Endothelial cell of umbilical vein (primary cell): ENCODE measurements at regions not wholly inside any gene's neighbourhood (a gene's known extent, or its start where the extent isn't known, plus 50 kb on each side); places are given as distances from the start of the nearest gene placed in this dataset.

Experiments used
- BruUV-seq: library from RNA; stranded (reverse); fragments of 400-500 nt; replicated peaks from 2 replicates; lab custom pipeline; 2021; lab: Mats Ljungman, UMichigan
- CTCF ChIA-PET: fragments of 300-600, 350-600 bp; sonication (Branson Sonifier 250); formaldehyde crosslinking; loops from one replicate; lab custom pipeline; 2021; ENCODE audit warnings: antibody characterized with exemption, inconsistent platforms; lab: Charles Lee
- POLR2A ChIA-PET: fragments of 300-600, 350-600 bp; sonication (Branson Sonifier 250); formaldehyde crosslinking; loops from one replicate; lab custom pipeline; 2021; ENCODE audit warnings: antibody characterized with exemption, inconsistent platforms; lab: Charles Lee
- DNase-seq: peaks from one replicate; pipeline ENCODE4 v3.0.0-alpha.2; 2011; ENCODE audit warnings: low read depth, low spot score
- FAIRE-seq: peaks from 2 replicates; lab custom pipeline; 2011; peaks lifted over from hg19 to GRCh38; lab: Jason Lieb, UNC
- H2AFZ ChIP-seq: 2 replicates; pipeline ENCODE4 v1.6.0; 2012; ENCODE audit warnings: low read depth, low read length, control low read depth, inconsistent platforms
- H3K27ac ChIP-seq: 2 replicates; pipeline ENCODE4 v1.5.1; 2011; ENCODE audit warnings: low read depth, mild to moderate bottlenecking, control low read depth, low read length, moderate library complexity; ENCODE audit not compliant: insufficient read depth
- H3K27me3 ChIP-seq, 2 experiments: 2 replicates each; pipeline versions ENCODE4 v1.6.0 to v1.6.1; 2011; ENCODE audit warnings: low read length in 2 of 2, mixed read lengths in 1 of 2; ENCODE audit not compliant: control insufficient read depth in 2 of 2, insufficient read depth in 2 of 2
- H3K36me3 ChIP-seq, 2 experiments: 2 replicates in 1 of 2; 3 replicates in 1 of 2; pipeline ENCODE4 v1.5.1; 2011; ENCODE audit warnings: low read length in 2 of 2, mild to moderate bottlenecking in 1 of 2, moderate library complexity in 1 of 2; ENCODE audit not compliant: control insufficient read depth in 2 of 2, insufficient read depth in 2 of 2; ENCODE audit errors: extremely low read depth in 1 of 2
- H3K4me1 ChIP-seq: 3 replicates; pipeline ENCODE4 v1.5.1; 2011; ENCODE audit warnings: mild to moderate bottlenecking, low read length; ENCODE audit not compliant: control insufficient read depth, insufficient read depth; ENCODE audit errors: extremely low read depth
- H3K4me2 ChIP-seq: 2 replicates; pipeline ENCODE4 v1.6.1; 2011; ENCODE audit warnings: low read length, control low read depth, mixed read lengths; ENCODE audit not compliant: insufficient read depth
- H3K4me3 ChIP-seq, 3 experiments: fragments of 200-600 bp in 1 of 3; sonication (generic), shearing (Covaris generic) in 1 of 3; replicated peaks in 1 of 3; 2 replicates each; pipeline ENCODE4 v1.5.1; 2011 to 2016; ENCODE audit warnings: control low read depth in 3 of 3, low read length in 3 of 3, mild to moderate bottlenecking in 2 of 3, inconsistent platforms in 1 of 3, low read depth in 1 of 3, moderate library complexity in 1 of 3; ENCODE audit not compliant: insufficient read depth in 1 of 3
- H3K79me2 ChIP-seq: 2 replicates; pipeline ENCODE4 v1.6.0; 2012; ENCODE audit warnings: low read length, inconsistent platforms; ENCODE audit not compliant: control insufficient read depth, insufficient read depth
- H3K9ac ChIP-seq: replicated peaks from 2 replicates; pipeline ENCODE3; 2011; ENCODE audit warnings: low read length, control low read depth; ENCODE audit not compliant: insufficient read depth; ENCODE audit errors: extremely low read depth
- H3K9me1 ChIP-seq: replicated peaks from 3 replicates; pipeline ENCODE4 v1.6.0; 2011; ENCODE audit warnings: mild to moderate bottlenecking, low read length; ENCODE audit not compliant: control insufficient read depth, insufficient read depth; ENCODE audit errors: extremely low read depth
- H3K9me3 ChIP-seq: replicated peaks from 2 replicates; pipeline ENCODE4 v1.5.1; 2012; ENCODE audit warnings: low read length, inconsistent platforms; ENCODE audit not compliant: control insufficient read depth, insufficient read depth
- H4K20me1 ChIP-seq: replicated peaks from 2 replicates; pipeline ENCODE3; 2011; ENCODE audit warnings: mild to moderate bottlenecking, low read length; ENCODE audit not compliant: control insufficient read depth, insufficient read depth; ENCODE audit errors: extremely low read depth
- EZH2 ChIP-seq: IDR thresholded peaks from 2 replicates; pipeline ENCODE4 v1.6.1; 2012; ENCODE audit warnings: borderline replicate concordance, low read depth, mild to moderate bottlenecking, moderate library complexity, low read length, inconsistent platforms; ENCODE audit not compliant: severe bottlenecking
- FOS ChIP-seq: IDR thresholded peaks from 2 replicates; pipeline ENCODE4 v1.6.1; 2011; ENCODE audit warnings: mild to moderate bottlenecking, low read length, moderate library complexity, borderline replicate concordance; ENCODE audit not compliant: insufficient read depth
- GATA2 ChIP-seq: IDR thresholded peaks from 2 replicates; pipeline ENCODE4 v1.7.0; 2011; ENCODE audit warnings: low read depth, mild to moderate bottlenecking, moderate library complexity, mixed read lengths, low read length; ENCODE audit not compliant: insufficient read length, insufficient read depth
- JUN ChIP-seq: IDR thresholded peaks from 2 replicates; pipeline ENCODE4 v1.6.1; 2011; ENCODE audit warnings: borderline replicate concordance, low read depth; ENCODE audit not compliant: insufficient read length, insufficient read depth
- MYC ChIP-seq: IDR thresholded peaks from one replicate; pipeline ENCODE4 v1.6.1; 2011; ENCODE audit warnings: mild to moderate bottlenecking, low read depth, low read length
- POLR2A ChIP-seq: IDR thresholded peaks from 2 replicates; pipeline ENCODE4 v1.6.1; 2012; ENCODE audit warnings: low read depth, mild to moderate bottlenecking, control low read depth, low read length
- POLR2AphosphoS5 ChIP-seq: IDR thresholded peaks from 2 replicates; pipeline ENCODE4 v1.6.1; 2012; ENCODE audit warnings: low read depth, mild to moderate bottlenecking, control low read depth, low read length, moderate library complexity; ENCODE audit not compliant: insufficient read depth
- dilution Hi-C: fragments of 300-500 bp; cut with MboI; formaldehyde crosslinking; loops from one replicate; pipeline ENCODE4 v1.15.0; 2019; ENCODE audit warnings: low sequenced_read_pairs; ENCODE audit not compliant: extremely low pct_ligation_motif_present
- intact Hi-C: fragments of 100-400 bp; cut with micrococcal nuclease; formaldehyde crosslinking; loops from one replicate; pipeline ENCODE4 v1.10.0; 2022
- TF ChIP-seq, protein P1 (sequence below), 2 donors: IDR thresholded peaks; 1 replicate in 1 of 2; 2 replicates in 1 of 2; pipeline ENCODE4 v1.5.1; 2011; ENCODE audit warnings: low read length in 2 of 2, mild to moderate bottlenecking in 2 of 2, moderate library complexity in 2 of 2, control low read depth in 1 of 2, inconsistent platforms in 1 of 2, low read depth in 1 of 2; ENCODE audit not compliant: insufficient read depth in 1 of 2; ENCODE audit errors: extremely low read depth in 1 of 2
- TF ChIP-seq, protein P2 (sequence below): IDR thresholded peaks from 2 replicates; pipeline ENCODE4 v1.6.1; 2011; ENCODE audit not compliant: insufficient read depth, insufficient read length

DNA sequence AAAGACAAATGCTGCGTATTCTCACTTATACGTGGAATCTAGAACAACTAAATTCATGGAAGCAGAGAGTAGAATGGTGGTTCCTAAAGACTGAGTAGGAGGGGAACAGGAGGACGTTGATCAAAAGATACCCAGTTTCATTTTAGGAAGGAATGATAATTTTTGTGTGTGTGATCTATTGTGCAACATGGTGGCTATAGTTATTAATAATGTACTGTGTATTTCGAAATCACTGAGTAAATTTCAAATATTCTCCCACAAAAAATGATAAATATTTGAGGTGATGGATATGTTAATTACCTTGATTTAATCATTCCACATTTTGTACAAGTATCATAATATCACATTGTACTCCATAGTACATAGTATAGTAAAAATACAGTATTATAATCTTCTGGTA lies 187.5 kb downstream of the MOXD1 start:
- Histone ChIP-seq H3K79me2 (no peaks in the 10 kb centered on the region), H4K20me1 (no peaks in the 10 kb centered on the region), H3K4me1 (peaks cover 5% of the 10 kb centered on the region), H3K27ac (no peak overlapping the region), H3K9me1 (no peaks in the 10 kb centered on the region), H3K27me3 (no peaks in the 10 kb centered on the region), H3K9me3 (no peaks in the 10 kb centered on the region), H3K4me2 (no peak overlapping the region), H3K4me3 (no peak overlapping the region), H2AFZ (no peak overlapping the region), H3K9ac (no peak overlapping the region), H3K36me3 (no peaks in the 10 kb centered on the region)
- ChIA-PET CTCF (interaction anchor here (1.8 kb wide), 1 partner anchor 11 kb away, joined by 3 read pairs; no protein-coding TSS in a partner anchor), POLR2A (no interaction called here)
- TF ChIP-seq JUN (no peak), POLR2A (no peak), GATA2 (no peak), EZH2 (no peak), POLR2AphosphoS5 (no peak), MYC (no peak), FOS (no peak)
- TF ChIP-seq, protein P1, sequence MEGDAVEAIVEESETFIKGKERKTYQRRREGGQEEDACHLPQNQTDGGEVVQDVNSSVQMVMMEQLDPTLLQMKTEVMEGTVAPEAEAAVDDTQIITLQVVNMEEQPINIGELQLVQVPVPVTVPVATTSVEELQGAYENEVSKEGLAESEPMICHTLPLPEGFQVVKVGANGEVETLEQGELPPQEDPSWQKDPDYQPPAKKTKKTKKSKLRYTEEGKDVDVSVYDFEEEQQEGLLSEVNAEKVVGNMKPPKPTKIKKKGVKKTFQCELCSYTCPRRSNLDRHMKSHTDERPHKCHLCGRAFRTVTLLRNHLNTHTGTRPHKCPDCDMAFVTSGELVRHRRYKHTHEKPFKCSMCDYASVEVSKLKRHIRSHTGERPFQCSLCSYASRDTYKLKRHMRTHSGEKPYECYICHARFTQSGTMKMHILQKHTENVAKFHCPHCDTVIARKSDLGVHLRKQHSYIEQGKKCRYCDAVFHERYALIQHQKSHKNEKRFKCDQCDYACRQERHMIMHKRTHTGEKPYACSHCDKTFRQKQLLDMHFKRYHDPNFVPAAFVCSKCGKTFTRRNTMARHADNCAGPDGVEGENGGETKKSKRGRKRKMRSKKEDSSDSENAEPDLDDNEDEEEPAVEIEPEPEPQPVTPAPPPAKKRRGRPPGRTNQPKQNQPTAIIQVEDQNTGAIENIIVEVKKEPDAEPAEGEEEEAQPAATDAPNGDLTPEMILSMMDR (IDR thresholded peaks at IDR 0.05; ENCODE audit: extremely low read depth in 1 of 2, insufficient read depth in 1 of 2, low read depth in 1 of 2, low read length in 2 of 2): no peak
- TF ChIP-seq, protein P2, sequence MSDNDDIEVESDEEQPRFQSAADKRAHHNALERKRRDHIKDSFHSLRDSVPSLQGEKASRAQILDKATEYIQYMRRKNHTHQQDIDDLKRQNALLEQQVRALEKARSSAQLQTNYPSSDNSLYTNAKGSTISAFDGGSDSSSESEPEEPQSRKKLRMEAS: no peak
- dilution Hi-C loops: no loop called here
- no peak for DNase-seq
- BruUV-seq: no TSS peak
- intact Hi-C loops: no loop called here
- FAIRE-seq: no peak
